Lower leg skin (tissue), 3 donors: ENCODE measurements at regions not wholly inside any gene's neighbourhood (a gene's known extent, or its start where the extent isn't known, plus 50 kb on each side); places are given as distances from the start of the nearest gene placed in this dataset.

Source experiments
- POLR2A ChIP-seq, 2 donors: fragments of 450-650 bp; IDR thresholded peaks; one replicate each; pipeline ENCODE4 v1.6.1; 2016 to 2017; ENCODE audit warnings: antibody characterized with exemption in 2 of 2, mild to moderate bottlenecking in 1 of 2, moderate library complexity in 1 of 2
- TF ChIP-seq, protein P1 (sequence below), 3 donors: fragments of 450-650 bp; IDR thresholded peaks; one replicate each; pipeline ENCODE4 v1.5.1; 2016; ENCODE audit warnings: antibody characterized with exemption in 3 of 3, mild to moderate bottlenecking in 3 of 3, moderate library complexity in 2 of 3

DNA sequence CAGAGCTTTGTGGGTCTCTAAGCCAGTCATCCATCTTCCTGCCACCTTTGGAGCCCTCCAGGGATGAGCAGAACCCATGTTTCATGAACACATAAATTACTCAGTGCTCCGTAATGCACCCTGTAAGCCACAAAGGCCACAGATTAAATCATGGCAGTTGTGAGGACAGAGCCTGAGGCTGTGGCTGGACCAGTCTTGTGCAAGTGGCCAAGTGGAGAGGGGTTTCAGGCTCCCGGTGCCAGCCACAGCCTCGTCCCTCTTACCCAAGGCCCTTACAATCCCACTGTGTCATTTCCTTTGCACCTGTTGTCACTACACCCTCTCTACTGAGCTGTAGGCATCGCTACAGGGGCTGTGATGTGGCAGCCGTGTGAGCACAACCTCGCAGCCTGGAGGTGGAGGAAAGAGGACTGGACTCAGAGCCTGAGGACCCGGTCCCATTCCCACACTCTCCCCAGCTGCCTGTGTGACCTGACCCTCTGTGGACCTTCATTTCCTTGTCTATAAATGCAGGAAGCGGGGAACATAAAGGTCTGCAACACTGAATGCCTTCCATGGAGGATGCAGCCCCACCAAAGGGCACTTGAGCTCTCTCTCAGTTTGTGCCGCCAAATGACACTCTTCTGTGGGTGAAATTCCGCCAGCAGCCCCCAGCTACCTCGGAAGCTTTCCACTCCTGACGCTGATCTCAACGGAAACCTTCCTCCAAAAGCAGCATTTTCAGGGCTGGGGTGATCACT, 792.0 kb downstream of the UQCRFS1 start:
- TF ChIP-seq, protein P1, sequence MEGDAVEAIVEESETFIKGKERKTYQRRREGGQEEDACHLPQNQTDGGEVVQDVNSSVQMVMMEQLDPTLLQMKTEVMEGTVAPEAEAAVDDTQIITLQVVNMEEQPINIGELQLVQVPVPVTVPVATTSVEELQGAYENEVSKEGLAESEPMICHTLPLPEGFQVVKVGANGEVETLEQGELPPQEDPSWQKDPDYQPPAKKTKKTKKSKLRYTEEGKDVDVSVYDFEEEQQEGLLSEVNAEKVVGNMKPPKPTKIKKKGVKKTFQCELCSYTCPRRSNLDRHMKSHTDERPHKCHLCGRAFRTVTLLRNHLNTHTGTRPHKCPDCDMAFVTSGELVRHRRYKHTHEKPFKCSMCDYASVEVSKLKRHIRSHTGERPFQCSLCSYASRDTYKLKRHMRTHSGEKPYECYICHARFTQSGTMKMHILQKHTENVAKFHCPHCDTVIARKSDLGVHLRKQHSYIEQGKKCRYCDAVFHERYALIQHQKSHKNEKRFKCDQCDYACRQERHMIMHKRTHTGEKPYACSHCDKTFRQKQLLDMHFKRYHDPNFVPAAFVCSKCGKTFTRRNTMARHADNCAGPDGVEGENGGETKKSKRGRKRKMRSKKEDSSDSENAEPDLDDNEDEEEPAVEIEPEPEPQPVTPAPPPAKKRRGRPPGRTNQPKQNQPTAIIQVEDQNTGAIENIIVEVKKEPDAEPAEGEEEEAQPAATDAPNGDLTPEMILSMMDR (IDR thresholded peaks at IDR 0.05) = no peak
- no peak for TF ChIP-seq POLR2A (IDR thresholded peaks at IDR 0.05)
